HG03175 (cell line): ENCODE measurements at regions not wholly inside any gene's neighbourhood (a gene's known extent, or its start where the extent isn't known, plus 50 kb on each side); places are given as distances from the start of the nearest gene placed in this dataset.
"Not testable (repeated sequence)": the region's sequence is repeated elsewhere in the genome, so short reads cannot be mapped to it uniquely, and the experiment has no call there.

ENCODE experiments used
- ATAC-seq: cut with Tn5 transposase; IDR thresholded peaks from one replicate; pipeline ENCODE4 v1.9.1; 2021; ENCODE audit warnings: mild to moderate bottlenecking, moderate library complexity; ENCODE audit not compliant: unreplicated experiment

DNA sequence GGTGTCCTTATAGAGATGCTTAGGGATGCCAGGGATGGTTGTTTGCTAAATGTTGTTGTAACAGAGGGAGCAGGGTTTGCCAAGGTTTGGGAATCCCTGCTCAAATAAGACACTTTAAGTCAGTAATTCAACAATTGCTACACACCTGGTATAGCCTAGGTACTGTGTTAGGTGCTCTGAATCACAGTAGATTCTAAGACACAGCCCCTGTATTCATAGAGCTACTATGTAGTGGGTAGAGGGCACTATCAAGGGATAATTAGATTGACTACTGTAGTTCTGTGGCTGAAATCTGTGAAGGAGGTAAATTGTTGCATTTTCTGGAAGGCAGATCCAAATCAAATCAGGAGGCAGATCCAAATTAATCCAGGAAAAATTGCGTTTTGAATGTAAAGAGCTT lies 149.2 kb downstream of the C12orf75 start:
- ATAC-seq: no peak

GRCh38 chr12:105480162-105480561 lies 149.7 kb downstream of the C12orf75 start:
- no peak for ATAC-seq

- ATAC-seq: no peak
These were observed 151.2 kb downstream of the C12orf75 start for GRCh38 chr12:105481392-105482300.

GRCh38 chr12:105482951-105483350 lies 152.5 kb downstream of the C12orf75 start:
- no peak for ATAC-seq

GRCh38 chr12:105483691-105484090 lies 153.2 kb downstream of the C12orf75 start:
- ATAC-seq: no peak

- ATAC-seq: no peak
These were observed 154.9 kb downstream of the C12orf75 start for GRCh38 chr12:105485321-105485910.

DNA sequence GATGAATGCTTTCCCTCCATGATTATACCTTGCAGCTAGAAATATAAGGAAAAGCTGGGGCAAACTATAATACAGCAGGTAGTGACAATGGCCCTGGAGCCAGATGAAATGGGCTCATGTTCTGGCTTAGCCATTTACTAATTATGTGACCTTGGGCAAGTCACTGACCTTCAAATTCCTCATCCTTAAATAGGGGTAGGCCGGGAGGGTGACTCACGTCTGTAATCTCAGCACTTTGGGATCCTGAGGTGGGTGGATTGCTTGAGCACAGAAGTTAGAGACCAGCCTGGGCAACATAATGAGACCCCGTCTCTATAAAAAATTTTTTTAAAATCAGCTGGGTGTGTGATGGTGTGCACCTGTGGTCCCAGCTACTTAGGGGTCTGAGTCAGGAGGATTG lies 155.4 kb downstream of the C12orf75 start:
- ATAC-seq: no peak

DNA sequence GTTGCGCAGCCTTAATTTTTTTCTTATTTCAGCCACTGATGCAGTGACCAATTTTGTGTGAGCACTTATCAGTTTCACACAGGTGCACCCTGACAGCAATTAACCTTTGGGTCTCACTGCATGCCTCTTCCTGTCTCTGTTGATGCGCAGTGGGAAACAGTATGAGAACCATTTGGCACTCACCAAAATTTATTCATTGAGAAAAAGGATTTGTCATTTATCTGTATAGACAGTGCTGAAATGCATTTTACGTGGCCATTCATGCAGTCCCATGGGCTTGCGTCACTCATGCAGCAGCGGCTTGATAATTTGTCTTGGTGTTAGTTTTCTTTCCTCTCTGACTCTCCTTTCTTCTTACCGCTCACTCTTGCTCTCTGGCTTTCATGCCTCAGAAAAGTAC lies 157.5 kb downstream of the C12orf75 start:
- ATAC-seq: no peak

DNA sequence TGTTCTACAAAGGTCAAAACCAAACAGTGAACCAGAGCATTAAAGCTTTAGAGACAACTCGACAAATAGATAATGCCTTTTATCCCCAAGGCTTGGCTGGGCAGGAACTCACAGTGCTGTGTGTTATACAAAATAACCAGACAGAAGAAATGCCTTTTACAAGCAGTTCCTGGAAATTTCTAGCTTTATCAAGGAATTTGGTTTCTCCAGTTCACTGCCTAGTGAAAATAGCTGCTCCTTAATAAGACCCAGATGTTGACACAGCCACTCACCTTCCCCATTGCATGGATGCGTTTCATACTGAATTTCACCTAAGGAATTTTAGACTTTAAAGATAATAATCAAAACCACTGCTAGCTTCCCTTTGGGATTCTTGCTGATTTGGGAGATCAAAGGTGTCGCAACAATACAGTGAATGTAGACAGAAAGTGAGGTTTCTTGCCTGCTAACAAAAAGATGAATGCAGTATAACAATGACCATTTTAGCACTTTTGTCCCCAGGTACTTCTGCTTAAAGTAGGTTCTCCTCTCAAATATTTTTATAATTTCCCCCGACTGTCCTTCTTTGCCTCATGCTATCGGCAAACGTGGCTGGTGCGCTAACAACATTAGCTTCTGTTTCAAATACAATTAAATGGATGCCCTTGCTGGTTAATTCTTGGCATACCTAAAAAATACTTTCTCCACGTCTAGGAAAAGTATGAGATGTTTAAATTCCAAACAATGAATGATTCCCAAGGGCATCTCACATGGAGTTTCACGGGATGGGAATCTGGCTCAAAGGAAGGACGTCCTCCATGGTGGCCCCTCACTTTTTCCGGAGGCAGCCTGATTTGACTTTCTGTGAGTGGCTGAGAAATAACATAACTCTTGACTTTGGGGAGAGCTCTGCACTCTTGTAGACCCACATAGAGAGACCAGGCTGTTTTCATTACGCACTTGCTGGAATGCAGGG lies 162.4 kb downstream of the C12orf75 start:
- no peak for ATAC-seq

DNA sequence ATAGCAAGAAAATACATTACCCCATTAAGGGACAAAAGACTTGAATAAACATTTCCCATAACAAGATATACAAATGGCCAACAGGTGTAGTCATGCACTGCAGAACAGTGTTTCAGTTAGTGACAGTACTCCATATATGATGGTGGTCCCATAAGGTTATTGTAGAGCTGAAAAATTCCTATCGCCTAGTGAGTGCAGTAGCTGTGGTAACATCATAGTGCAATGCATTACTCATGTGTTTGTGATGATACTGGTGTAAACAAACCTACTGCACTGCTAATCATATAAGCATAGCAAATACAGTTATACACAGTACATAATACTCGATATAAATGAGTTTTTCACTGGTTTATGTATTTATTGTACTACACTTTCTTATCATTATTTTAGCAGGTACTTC lies 168.7 kb downstream of the C12orf75 start:
- ATAC-seq: no peak

DNA sequence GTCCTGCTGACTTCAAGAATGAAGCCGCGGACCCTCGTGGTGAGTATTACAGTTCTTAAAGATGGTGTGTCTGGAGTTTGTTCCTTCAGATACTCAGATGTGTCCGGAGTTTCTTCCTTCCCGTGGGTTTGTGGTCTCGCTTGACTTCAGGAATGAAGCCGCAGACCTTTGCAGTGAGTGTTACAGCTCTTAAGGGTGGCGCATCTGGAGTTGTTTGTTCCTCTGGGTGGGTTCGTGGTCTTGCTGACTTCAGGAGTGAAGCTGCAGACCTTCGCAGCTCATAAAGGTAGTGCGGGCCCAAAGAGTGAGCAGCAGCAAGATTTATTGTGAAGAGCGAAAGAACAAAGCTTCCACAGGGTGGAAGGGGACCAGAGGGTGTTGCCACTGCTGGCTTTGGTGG lies 170.2 kb downstream of the C12orf75 start:
- ATAC-seq: not testable (repeated sequence)

GRCh38 chr12:105502426-105502930 lies 172.0 kb downstream of the C12orf75 start:
- no peak for ATAC-seq

- ATAC-seq: no peak
These were observed 173.1 kb downstream of the C12orf75 start for GRCh38 chr12:105503619-105504018.

- no peak for ATAC-seq
These were observed 173.8 kb downstream of the C12orf75 start for GRCh38 chr12:105504286-105504685.

- ATAC-seq: no peak
These were observed 176.3 kb downstream of the C12orf75 start for GRCh38 chr12:105506678-105507310.

DNA sequence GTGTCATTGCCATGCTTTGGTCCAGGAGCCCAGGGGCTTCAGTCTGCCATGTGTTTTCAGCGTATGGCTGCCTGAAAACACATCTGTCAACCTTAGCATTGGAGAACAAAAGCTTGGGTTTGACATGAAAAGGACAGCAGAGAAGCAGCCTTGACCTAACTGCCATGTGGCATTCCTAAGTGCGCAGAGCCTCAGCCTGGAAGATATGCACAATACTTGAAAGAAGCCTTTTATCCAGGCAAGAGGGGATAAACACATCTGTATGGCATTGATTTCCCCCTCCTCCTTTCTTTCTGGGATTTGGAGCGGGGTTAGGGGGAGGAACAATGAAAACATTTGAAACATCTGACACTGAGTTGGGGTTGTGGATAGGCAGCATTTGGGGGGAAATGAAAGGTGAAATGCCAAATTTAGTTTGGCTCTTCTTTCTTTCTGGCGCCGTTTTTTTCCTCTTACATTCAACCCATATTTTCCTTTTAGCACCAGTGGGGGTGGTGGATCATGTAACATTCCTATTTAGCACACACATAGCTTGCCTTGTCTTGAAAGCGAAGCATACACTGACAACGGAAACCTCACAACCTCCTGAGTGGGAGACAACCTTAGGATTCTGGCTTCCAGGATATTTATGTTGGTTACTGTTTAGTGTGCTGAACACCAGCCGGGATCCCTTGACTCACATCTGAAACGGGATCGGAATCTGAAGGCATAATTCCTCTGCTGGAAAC lies 177.0 kb downstream of the C12orf75 start:
- no peak for ATAC-seq

GRCh38 chr12:105508096-105508495 lies 177.6 kb downstream of the C12orf75 start:
- no peak for ATAC-seq

GRCh38 chr12:105510526-105510925 lies 180.0 kb downstream of the C12orf75 start:
- ATAC-seq: no peak

DNA sequence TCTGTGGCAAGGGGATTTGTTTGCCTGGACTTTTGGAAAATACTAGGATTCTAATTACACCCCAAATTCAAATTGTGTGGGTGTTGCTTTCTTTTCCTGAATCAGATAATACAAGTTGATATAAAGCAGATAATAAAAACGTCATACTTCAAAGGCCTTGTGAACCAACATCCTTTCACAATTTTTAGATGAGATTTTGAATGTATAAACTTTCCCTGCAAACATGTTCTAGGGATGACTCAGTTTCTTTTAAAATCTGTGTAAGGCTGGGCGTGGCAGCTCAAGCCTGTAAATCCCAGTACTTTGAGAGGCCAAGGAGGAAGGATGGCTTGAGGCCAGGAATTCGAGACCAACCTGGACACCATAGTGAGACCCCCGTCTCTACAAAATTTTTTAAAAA lies 182.4 kb downstream of the C12orf75 start:
- ATAC-seq: not testable (repeated sequence)
